CD4-positive, alpha-beta T cell treated with Interleukin-4 for 4 hours (primary cell): ENCODE measurements at regions not wholly inside any gene's neighbourhood (a gene's known extent, or its start where the extent isn't known, plus 50 kb on each side); places are given as distances from the start of the nearest gene placed in this dataset.

Experiments
- DNase-seq: peaks from one replicate; pipeline ENCODE4 v3.0.0-alpha.2; 2020

DNA sequence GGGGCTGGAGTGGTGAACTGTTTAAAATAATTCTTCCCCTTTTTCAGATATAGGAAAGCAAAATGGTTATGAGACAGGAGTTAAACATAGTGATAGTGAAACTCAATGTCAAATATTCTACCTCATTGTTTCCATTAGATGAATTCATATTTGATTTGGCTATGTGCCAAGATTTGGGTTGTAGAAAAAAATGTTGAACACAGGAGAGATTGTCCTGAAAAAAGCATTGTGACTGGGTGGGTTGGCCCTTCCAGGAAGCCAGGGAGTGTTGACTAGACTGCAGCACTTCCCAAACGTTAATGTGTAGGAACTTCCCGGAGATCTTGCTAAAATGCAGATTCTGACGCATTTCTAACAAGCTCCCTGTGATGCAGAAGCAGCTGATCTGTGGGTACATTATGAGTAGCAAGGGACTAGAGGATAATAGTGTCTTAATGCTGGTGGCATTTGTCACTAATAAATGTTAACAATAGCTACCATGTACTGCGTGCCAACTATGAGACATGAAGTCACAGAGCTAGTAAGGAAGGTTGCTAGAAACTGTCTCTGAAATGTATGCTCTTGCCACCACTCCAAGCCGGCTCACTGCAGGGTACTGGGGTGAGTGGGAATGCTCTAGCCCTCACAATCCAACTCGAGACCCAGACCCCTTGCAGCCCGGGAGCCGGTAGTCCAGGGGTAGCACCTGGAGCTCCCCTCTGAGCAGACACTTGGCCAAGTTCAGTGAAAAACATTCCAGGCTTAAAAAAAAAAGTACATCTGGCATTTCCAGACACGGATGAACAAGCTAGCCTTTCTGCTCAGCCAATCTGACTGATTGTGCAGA is 120.6 kb downstream of the CD47 start:
- no peak for DNase-seq

DNA sequence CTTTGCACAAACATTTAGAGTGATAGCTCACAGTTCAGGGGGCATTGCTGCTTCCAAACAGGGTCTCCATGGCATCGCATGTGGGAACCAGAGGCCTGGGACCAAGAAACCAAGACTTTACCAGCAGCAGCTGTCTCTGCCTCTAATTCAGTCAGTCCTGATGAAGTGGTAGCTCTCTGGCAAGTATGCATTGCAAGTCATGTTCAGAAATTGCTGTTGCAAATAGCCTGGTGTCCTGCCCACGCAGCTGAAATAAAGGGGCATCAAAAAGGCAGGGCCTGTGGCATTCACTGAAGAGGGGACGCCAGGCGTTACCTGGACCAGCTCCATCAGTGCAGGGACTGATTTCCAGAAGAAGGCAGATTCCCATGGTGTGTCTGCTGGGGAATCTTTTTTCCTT is 121.3 kb downstream of the CD47 start:
- no peak for DNase-seq

DNA sequence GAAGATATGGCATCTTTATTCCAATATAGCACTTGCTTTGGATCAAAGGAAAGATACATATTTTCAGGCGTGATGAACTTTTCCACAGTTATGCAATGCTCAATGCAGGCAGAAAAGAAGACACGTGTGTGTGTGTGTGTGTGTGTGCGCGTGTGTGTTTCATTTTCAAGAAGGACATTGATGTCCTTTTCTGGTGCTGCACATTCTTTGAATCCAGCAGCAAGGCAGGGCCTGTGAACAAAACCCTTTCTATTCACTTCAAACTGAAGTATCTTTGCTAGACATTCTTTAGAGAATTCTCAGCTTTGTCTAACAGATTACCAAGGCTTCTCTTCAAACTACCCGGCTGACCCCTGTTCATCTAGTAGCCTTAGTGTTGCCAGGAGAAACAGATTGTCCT is 124.6 kb downstream of the CD47 start:
- no peak for DNase-seq

DNA sequence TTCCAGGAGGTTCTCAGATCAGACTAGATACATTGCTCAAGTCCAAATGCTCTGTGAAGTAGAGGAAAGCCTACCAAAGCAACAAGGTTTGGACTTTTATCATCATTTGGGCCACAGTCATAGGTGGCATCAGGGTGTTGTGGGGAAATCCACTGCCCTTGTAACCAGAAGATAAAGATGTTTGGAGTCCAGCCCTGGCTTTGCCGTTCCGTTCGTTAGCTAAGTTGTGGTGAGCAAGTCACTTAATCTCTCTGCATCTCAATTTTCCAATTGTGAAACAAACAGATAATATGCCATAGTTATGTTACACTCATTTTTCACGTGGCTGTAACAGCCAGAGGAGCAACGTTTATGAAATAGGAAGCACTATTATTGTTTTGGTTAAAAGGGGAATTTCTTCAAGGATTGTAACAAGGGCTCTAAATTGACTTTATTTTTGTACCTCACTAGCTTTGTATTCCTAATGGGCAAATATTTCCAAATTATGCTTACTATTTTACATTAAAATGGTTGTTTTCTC is 125.6 kb downstream of the CD47 start:
- DNase-seq: no peak

DNA sequence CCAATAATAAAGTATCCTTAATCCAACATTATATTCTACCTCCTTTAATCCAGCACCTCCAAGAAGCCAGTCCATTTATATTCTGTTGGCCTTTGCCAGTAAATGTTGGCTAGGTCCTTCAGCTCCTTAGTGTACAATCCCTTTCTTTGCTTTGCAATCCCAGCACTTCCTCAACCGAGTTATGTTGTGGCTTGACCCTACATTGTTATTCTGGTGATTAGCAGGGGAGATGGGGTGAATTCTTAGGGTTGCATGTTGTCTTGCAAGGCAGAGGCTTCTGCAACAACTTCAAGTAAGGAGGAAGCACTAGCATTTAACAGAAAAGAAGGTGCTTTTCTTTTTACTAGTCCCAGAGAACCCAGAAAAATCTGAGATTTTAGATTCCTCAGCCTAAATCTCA is 127.2 kb downstream of the CD47 start:
- no peak for DNase-seq

DNA sequence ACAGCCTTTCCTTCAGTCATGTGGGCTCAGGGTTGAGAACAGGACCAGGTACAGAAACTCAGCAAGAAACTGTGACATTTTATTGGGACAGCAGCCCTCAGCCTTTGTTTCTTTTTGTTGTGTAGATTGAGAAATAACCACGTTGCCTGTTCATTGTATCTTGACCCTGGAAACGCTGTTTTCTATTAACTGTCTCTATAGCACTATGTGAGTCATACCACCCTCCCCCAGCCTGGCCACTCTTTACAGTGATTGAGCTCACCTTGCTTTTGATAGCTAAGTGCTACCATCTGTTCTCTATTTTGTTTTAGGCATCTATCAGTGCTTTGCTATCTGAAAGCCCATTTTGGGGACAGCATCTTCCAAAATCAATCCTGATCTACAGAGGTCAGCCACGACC is 127.9 kb downstream of the CD47 start:
- no peak for DNase-seq

DNA sequence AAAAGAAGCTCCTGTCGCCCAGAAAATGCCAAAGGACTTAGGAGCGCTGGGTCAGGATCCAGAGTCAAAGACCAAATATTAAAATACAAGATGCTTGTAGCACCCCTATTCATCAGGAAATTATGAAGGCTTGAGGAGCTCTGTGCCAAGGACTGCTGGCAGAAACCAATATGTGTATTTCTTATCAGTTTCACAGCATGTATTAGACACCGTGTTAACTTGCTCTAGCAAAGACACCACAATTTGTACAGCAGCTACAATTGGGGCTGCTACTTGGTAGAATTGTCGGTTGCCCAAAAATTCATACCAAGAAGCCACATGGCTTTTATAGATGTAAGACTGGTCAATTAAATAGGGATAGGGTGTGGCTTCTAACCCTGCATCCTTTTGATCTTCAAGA is 128.8 kb downstream of the CD47 start:
- no peak for DNase-seq

DNA sequence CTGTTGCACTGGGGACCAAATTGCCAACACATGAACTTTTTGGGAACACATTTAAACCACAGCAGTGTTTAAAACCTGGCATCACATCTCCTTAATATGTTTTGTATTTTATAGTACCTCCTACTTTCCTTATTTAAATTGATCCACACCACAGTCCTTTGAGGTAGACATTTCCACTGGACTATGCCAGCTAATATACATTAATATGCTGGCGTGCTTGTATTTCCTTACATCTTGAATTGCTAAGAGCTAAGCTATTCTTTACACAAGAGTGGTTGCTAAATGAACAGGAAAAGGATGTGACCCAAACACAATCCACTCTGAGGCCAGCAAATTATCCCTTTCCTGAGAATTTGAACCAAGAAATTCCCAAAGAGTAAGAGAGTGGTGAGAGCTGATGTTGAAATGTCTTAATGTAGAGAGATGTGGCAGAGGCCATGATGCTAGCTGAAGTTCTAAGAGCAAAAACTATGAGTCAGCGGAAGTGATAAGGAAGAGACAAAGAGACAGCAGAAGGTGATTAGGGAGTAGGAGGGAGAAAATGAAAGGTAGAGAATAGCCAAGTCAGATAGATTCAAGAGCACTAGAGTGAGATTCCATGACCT is 131.2 kb downstream of the CD47 start:
- no peak for DNase-seq

DNA sequence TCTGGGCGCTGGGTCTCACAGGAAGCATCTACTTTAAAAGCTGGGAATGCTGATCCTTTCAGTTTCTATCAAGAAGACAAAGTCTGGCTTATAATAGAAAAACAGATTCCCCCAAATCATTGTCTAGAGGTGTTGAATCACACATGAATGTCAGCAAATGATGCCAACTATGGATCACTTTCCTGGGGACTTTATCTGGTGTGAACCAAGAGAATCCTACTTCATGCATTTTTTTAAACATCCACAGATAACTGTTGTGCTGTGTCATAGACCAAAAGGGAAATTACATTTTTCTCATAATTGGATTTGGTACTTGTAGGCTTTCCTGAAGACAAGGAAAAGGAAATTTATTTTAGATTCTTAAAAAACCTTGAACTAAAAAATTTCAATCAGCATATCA is 132.7 kb downstream of the CD47 start:
- no peak for DNase-seq

DNA sequence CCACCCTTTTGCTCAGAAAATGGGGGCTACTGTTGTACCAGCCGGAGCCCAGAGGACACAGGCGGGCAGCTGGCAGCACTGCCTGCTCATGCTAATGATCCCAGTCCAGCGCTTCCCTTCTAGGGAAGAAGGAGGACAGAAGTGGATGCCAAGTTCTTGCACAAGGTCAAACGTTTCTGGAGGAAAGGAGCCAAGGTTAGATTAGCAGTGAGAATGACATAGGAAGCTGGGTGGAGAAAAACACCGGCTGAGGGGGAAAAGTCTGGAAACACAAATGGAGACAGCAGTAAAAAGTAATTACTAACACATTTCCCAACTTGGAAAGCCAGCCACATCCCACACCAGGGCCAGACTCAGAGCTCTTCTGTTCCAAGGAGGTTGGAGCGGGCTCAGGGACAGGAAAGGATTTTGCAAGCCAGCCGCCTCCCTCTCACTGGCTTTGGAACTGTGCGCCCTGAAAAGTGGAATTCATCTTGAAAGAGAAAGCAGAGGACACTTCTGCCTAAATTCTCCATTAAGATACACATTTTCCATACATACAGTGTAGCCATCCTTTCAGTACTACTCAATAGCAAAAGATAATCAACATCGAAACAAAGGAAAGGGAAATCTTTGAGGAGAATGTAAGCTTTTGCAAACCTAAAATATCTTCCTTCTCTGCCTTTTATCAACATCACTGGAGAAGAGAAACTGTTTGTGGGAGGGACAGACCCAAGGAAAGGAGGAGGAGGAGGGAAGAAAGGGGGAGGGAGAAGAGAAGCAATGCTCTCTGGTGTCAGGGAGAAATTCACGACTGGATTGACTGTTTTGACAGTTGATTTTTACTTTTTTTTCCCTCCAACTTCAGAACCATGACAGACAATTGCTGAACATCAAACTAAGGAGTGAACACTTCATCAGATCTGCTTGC is 133.6 kb downstream of the CD47 start:
- no peak for DNase-seq

DNA sequence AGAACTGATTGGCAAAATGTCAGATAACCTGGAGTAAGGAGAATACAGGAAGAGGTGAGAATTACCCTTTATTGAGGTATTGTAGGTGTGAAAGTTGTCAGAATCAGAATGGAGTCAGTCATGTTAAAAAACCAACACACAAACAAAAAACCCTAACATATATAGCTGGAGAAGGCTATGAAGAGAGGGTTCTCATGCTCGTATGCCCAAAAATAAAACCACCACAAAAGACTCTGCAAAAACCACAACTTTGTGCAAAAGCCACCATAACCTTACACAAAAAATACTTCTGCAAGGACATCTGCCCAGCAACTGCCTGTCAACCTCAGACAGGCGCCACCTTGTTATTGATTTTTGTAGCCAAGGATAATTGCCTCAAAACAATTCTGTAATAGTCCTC is 136.0 kb downstream of the CD47 start:
- peak; percentile 23 for DNase-seq

DNA sequence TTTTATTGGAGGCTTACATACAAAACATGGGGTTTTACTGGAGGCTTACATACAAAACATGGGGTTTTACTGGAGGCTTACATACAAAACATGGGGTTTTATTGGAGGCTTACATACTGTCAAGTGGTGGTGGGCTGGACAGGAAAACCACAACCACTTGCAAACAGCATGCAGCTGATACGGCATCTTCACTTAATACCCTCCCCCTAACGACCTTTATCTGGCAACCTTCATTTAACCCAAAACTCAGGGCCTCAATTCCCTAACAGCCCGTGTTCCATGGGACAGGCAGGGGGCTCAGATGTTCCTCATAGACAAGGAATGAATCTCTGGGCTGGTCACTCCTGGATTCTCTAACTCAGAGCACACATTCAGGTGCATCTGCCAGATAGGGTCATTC is 137.1 kb downstream of the CD47 start:
- DNase-seq: no peak

DNA sequence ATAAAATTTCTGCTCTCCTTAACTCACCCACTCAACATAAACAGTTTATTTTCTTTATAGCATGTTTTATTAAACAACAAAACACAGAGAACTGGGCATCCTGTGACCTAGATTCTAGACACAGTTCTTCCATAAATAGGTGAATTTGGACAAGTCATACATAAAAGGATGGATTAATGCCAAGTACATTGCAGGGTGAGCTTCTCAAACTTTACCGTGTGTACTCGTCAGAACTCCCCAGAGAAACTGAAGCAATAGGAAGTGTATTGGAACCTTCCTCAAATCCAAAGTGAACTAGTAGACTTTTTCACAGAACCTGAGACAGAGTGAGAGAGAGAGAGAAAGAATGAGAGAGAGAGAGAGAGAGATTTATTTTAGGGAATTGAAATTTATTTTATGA is 139.7 kb downstream of the CD47 start:
- no peak for DNase-seq

DNA sequence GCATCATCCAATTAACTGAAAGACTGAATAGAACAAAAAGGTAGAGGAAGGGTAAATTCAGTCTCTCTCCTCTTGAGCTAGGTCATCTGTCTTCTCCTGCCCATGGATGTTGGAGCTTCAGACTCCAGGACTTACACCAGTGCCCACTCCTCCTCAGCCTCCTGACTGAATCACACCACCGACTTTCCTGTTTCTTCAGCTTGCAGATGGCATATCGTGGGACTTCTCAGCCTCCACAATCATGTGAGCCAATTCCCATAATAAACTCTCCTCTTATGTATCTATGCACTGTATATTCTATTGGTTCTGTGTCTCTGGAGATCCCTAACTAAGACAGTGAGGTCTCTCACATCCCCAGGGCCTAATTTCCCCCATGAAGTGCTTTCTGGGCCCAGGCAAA is 140.4 kb downstream of the CD47 start:
- DNase-seq: no peak

DNA sequence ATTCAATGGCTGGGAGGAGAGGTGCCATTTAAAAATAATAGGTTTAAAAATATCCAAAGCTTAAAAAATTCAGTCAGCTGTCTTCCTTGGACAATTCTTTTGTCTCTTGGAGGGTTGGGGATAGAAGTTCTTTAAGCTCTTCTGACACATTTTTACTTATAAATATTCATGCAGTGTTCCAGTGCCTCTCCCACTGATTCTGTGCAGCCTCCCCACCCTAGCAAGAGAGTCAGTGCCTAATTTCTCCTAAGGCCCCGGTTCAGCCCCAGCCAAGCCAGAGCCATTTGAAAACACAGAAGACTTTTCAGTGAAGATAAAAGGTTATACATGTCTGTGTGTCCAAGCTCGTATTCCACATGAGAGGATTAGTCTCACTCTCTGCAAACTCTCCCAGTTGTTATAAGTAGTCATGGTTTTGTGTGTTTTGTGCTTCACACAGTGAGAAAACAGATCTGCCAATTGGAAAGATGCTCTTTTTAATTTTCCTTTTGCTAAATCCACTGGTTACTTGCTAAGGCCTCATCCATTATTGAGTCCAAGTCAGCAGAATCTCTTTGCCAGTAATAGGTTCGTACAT is 141.3 kb downstream of the CD47 start:
- DNase-seq: no peak

DNA sequence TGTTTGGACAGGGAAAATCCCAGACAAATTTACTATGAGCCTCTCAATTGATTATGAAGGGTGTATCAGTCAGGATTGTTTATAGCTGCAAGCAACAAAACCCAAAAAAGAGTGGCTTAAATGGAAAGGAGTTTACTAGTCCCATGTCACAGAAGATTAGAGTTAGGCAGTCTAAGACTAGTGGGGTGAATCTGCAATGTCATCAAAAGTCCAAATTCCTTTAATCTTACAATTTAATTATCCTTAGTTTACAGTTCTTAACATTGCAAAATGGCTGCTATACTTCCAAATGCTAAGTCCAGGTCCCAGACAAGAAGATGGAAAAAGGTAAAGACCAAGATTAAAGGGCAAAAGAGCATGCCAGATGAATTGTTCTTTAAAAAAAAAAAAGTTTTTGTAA is 143.6 kb downstream of the CD47 start:
- DNase-seq: no peak

DNA sequence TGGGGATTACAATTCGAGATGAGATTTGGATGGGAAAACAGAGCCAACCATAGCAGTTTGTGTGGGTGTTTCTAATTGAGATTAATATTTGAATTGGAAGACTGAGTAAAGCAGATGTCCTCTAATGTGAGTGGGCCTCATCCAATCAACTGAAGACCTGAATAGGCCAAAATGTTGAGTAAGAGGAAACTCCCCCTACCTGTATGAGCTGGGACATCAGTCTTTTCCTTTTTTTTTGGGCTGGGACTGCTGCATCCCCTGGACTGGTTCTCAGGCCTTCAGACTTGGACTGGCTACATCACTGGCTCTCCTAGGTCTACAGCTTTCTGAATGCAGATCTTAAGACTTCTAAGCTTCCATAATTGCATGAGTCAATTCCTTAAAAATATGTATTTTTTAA is 144.1 kb downstream of the CD47 start:
- DNase-seq: no peak

DNA sequence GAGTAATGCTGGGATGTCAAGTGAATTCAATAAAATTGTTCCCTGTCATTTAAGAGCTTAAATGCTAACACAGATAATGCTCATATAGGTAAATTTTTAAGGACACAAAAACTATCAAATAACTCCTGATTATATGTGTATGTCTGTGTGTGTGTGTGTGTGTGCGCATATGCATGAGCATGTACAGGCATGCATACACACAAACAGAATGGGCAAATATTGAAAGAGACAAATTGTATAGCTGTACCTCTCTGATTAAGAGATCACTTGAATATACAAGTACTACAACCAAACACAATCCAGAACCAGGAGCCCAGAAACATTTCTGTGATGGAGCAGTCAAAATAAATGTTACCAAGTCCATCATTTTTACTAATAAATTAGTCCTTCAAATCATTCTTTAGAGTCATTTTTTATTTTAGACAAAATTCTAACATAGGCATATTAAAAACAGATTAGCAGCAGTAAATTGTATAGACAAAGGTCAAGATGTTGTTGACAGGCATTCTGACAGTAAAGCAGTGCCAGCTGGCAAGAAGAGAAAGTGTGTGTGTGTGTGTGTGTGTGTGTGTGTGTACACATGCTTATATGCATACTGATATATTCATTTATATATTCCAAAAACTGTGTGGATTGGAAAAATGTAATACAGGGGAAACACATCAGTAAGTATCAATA is 145.3 kb downstream of the CD47 start:
- no peak for DNase-seq

DNA sequence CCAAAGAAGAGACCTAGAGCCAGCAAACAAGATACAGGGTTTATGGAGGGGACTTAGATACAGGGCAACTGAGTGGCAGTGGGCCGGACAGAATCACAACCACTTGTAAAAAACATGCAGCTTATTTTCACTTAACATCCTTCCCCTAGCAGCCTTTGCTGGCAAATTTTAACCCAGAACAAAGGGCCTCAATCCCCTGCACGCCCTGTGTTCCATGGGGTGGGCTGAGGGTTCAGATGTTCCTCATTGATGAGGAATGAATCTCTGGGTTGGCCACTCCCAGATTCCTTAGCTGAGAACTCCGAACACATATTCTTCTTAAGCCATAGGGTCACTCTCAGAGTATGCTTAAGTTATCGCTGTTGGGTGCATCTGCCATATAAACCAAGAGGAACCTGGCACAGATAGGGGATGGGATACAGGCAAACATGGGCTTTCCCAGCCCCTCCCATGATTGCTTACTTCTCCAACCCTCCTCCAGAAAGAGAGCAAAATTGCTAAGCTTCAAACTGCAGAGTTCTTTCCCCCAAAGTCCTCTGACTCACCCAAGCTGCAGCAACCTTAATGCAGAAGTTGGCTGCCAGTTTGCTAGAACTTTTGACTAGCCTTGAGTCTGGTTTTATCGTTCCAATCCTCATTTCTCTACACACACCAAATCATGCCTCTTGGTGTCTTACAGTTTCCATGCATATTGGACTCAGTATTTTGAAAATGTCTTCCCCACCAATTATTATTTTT is 146.9 kb downstream of the CD47 start:
- no peak for DNase-seq

DNA sequence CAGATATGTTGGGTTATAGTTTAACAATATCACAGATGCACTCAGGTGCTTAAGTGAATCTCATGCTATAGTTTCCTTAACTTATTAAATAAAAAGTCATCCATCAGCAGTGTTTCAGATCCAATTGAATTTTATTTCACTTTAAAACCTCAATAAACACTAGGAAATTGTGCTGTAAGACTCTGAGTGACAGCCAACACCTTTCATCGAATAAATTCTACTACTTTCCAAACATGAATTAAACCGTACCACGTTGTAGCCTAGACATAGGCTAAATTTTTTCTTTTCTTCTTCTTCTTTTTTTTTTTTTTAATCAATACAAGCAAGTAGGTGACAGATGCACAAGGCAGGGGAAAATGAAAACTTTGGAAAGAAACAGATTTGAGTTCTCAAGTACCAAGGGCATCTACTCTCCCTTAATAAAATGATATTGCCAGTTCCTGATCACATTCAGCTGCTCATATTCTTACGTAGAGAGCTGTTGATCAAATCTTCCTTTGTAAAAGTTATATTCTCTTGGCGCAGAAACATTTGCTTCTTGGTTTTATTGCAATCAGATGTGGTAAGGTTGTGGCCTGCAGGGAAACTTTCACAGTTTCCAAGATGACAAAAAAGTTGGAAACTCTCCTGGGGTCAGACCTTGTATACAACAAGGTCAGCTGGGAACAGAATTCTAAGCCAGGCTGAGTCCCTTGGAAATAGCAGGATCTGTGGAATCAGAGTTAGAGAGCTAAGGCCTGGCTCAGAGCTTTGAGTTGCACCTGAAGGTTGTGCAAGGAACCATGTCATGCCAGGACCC is 147.7 kb downstream of the CD47 start:
- DNase-seq: no peak

DNA sequence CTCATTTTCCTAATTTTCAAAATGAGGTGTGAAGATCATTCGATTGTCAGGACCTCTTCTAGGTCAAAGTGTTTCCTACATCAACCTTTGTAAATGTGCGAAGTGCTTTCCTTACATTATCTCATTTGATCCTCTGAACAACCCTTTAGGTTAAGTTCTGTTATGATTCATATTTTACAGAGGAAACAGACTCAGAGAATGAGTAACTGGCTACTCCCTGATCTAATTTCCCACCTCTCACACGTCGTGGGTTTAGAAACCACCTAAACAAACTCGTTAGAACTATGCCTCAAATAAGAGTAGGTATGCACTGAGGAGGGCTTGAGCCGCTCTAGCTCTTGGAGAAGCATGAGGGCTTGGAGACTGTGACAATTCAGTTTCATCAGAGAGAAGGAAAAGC is 148.6 kb downstream of the CD47 start:
- DNase-seq: peak; percentile 44
